ENCODE measurements at regions not wholly inside any gene's neighbourhood (a gene's known extent, or its start where the extent isn't known, plus 50 kb on each side); places are given as distances from the start of the nearest gene placed in this dataset.

DNA sequence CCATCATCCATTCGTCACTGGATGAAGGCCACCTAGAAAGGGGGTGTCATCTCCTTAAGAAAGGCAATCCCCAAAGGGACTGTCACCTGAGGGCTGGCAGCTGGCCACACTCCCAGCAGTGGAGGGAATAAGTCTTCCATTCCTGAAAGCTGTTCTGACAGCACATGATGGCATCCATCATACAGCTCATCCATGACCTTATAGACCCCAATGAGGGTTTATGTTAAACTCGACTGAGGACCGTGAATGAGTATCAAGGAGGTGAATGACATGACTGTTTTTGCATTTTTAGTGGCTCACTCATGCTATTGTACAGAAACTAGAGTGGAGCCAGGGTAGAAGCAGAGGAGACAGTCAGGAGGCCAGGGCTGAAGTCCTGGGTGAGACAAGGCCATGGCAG is 203.1 kb upstream of the CNR1 start:
- Histone ChIP-seq H3K9me3 (replicated peaks in 1 of 2; ENCODE audit: control insufficient read depth in 2 of 2, insufficient read depth in 1 of 2, low read depth in 1 of 2, low read length in 2 of 2) (no peaks in the 10 kb centered on the region), H2AFZ (ENCODE audit: low read length) (no peak overlapping the region), H2BK15ac (ENCODE audit: low read length) (no peak overlapping the region), H2BK12ac (ENCODE audit: low read length) (no peak overlapping the region), H2BK120ac (ENCODE audit: low read depth, low read length) (no peak overlapping the region), H3K36me3 (replicated peaks in 1 of 2; ENCODE audit: control insufficient read depth in 2 of 2, insufficient read depth in 2 of 2, low read length in 2 of 2) (no peaks in the 10 kb centered on the region), H3K4me2 (ENCODE audit: insufficient read depth, low read length, poor library complexity, severe bottlenecking) (no peak overlapping the region), H3K23ac (ENCODE audit: low read depth, low read length, poor library complexity) (no peak overlapping the region), H2AK5ac (ENCODE audit: low read depth, low read length) (no peak overlapping the region), H2BK5ac (ENCODE audit: low read length) (no peak overlapping the region), H4K8ac (ENCODE audit: low read depth, low read length) (no peak overlapping the region), H3K9ac (ENCODE audit: low read depth, low read length, poor library complexity) (no peak overlapping the region), H3K4me1 (ENCODE audit: control insufficient read depth in 2 of 2, insufficient read depth in 1 of 2, low read depth in 1 of 2, low read length in 2 of 2) (no peaks in the 10 kb centered on the region), H3K4ac (ENCODE audit: low read length) (no peak overlapping the region), H3K14ac (ENCODE audit: low read length) (no peak overlapping the region), H4K91ac (ENCODE audit: low read depth, low read length, poor library complexity) (no peak overlapping the region), H3K27me3 (ENCODE audit: control insufficient read depth in 3 of 3, insufficient read depth in 3 of 3, low read depth in 1 of 3, low read length in 3 of 3) (no peaks in the 10 kb centered on the region), H3K79me1 (ENCODE audit: low read depth, low read length) (no peaks in the 10 kb centered on the region), H3K18ac (ENCODE audit: low read length) (no peak overlapping the region), H3K4me3 (ENCODE audit: low read length in 2 of 2) (peak overlapping the region in 1 of 2 donors; percentile 37), H3K27ac (replicated peaks; ENCODE audit: low read length) (no peak overlapping the region)
- WGBS, 2 donors (ENCODE audit: extremely low coverage in 2 of 2, insufficient read length in 2 of 2, insufficient replicate concordance in 1 of 2), result no CpG with 5 or more reads among the region's 3 CpGs
- no peak for DNase-seq (ENCODE audit: low spot score)

DNA sequence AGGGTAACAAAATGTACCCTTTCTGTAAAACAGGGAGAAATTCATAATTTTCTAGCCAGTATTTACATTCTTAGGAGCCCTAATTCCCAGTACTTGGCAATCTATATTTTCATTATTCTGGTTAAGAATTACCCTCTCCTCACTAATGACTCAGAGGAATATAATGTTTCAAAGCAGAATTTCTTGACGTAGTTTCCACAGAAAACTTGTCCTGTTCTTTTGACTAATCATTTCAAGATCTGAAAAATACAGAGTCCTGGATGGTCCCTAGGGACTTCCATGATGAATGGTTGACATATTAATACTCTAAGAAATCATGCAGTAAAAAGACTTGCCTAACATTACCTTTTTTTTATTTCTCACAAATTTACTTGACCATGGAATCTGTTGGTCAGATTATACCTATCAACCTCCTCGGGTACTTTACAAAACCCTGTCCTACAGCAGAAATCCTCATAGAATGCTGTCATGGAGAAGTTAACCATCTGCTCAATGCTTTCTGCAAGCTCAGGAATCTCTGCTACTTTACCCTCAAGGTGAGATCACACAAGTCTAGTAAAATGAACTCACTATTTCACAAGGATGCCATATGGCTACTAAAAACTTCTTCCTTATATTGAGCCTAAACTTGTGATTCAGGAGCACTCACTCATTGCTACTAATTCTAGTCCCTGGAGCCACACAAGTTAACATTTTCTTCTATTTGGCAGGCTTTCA is 202.1 kb upstream of the CNR1 start:
- no peak overlapping the region for H3K4me2 ChIP-seq (ENCODE audit: insufficient read depth, low read length, poor library complexity, severe bottlenecking)
- no peak overlapping the region for H3K4me3 ChIP-seq (ENCODE audit: low read length in 2 of 2)
- no peak overlapping the region for H2BK12ac ChIP-seq (ENCODE audit: low read length)
- no peak overlapping the region for H2BK5ac ChIP-seq (ENCODE audit: low read length)
- H3K36me3 ChIP-seq (replicated peaks in 1 of 2; ENCODE audit: control insufficient read depth in 2 of 2, insufficient read depth in 2 of 2, low read length in 2 of 2), result no peaks in the 10 kb centered on the region
- H3K79me1 ChIP-seq (ENCODE audit: low read depth, low read length), result no peaks in the 10 kb centered on the region
- no peak overlapping the region for H3K27ac ChIP-seq (replicated peaks; ENCODE audit: low read length)
- H2AFZ ChIP-seq (ENCODE audit: low read length), result no peak overlapping the region
- no peak overlapping the region for H3K23ac ChIP-seq (ENCODE audit: low read depth, low read length, poor library complexity)
- no peak overlapping the region for H2BK120ac ChIP-seq (ENCODE audit: low read depth, low read length)
- no CpG with 5 or more reads among the region's 2 CpGs for WGBS, 2 donors (ENCODE audit: extremely low coverage in 2 of 2, insufficient read length in 2 of 2, insufficient replicate concordance in 1 of 2)
- H3K18ac ChIP-seq (ENCODE audit: low read length), result no peak overlapping the region
- no peak overlapping the region for H3K14ac ChIP-seq (ENCODE audit: low read length)
- H4K8ac ChIP-seq (ENCODE audit: low read depth, low read length), result no peak overlapping the region
- H3K9me3 ChIP-seq (replicated peaks in 1 of 2; ENCODE audit: control insufficient read depth in 2 of 2, insufficient read depth in 1 of 2, low read depth in 1 of 2, low read length in 2 of 2), result no peaks in the 10 kb centered on the region
- no peak overlapping the region for H4K91ac ChIP-seq (ENCODE audit: low read depth, low read length, poor library complexity)
- no peak overlapping the region for H3K9ac ChIP-seq (ENCODE audit: low read depth, low read length, poor library complexity)
- no peak overlapping the region for H3K4ac ChIP-seq (ENCODE audit: low read length)
- H2BK15ac ChIP-seq (ENCODE audit: low read length), result no peak overlapping the region
- DNase-seq (ENCODE audit: low spot score), result no peak
- no peak overlapping the region for H2AK5ac ChIP-seq (ENCODE audit: low read depth, low read length)
- no peaks in the 10 kb centered on the region for H3K27me3 ChIP-seq (ENCODE audit: control insufficient read depth in 3 of 3, insufficient read depth in 3 of 3, low read depth in 1 of 3, low read length in 3 of 3)
- H3K4me1 ChIP-seq (ENCODE audit: control insufficient read depth in 2 of 2, insufficient read depth in 1 of 2, low read depth in 1 of 2, low read length in 2 of 2), result no peaks in the 10 kb centered on the region

DNA sequence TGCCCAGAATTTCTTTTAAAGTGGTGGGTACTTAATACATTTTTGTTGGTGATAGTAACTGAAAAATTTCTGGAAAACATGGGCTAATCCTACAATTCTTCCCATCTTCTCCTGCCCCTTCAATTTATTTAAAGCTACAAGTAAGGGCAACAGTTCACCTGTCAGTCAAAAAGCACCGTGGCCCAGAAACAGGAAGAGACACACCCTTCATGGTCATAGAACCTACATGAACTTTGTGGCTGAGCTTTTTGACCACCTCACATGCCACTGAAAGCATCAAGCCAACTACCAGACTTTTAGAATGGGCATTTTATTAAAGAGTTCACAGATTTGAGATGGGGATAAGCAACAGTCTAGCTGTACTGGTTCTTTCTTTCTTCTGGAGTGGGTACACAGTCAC is 201.1 kb upstream of the CNR1 start:
- DNase-seq (ENCODE audit: low spot score), result no peak
- WGBS, 2 donors (ENCODE audit: extremely low coverage in 2 of 2, insufficient read length in 2 of 2, insufficient replicate concordance in 1 of 2), result no CpG with 5 or more reads among the region's 1 CpG
- H3K14ac ChIP-seq (ENCODE audit: low read length), result no peak overlapping the region
- H2BK12ac ChIP-seq (ENCODE audit: low read length), result no peak overlapping the region
- no peaks in the 10 kb centered on the region for H3K9me3 ChIP-seq (replicated peaks in 1 of 2; ENCODE audit: control insufficient read depth in 2 of 2, insufficient read depth in 1 of 2, low read depth in 1 of 2, low read length in 2 of 2)
- H3K36me3 ChIP-seq (replicated peaks in 1 of 2; ENCODE audit: control insufficient read depth in 2 of 2, insufficient read depth in 2 of 2, low read length in 2 of 2), result no peaks in the 10 kb centered on the region
- H3K79me1 ChIP-seq (ENCODE audit: low read depth, low read length), result no peaks in the 10 kb centered on the region
- no peak overlapping the region for H2AFZ ChIP-seq (ENCODE audit: low read length)
- H4K8ac ChIP-seq (ENCODE audit: low read depth, low read length), result no peak overlapping the region
- no peak overlapping the region for H3K4ac ChIP-seq (ENCODE audit: low read length)
- no peaks in the 10 kb centered on the region for H3K27me3 ChIP-seq (ENCODE audit: control insufficient read depth in 3 of 3, insufficient read depth in 3 of 3, low read depth in 1 of 3, low read length in 3 of 3)
- H3K27ac ChIP-seq (replicated peaks; ENCODE audit: low read length), result no peak overlapping the region
- no peak overlapping the region for H2AK5ac ChIP-seq (ENCODE audit: low read depth, low read length)
- H2BK5ac ChIP-seq (ENCODE audit: low read length), result no peak overlapping the region
- H3K9ac ChIP-seq (ENCODE audit: low read depth, low read length, poor library complexity), result no peak overlapping the region
- no peak overlapping the region for H3K4me2 ChIP-seq (ENCODE audit: insufficient read depth, low read length, poor library complexity, severe bottlenecking)
- H4K91ac ChIP-seq (ENCODE audit: low read depth, low read length, poor library complexity), result no peak overlapping the region
- no peak overlapping the region for H2BK120ac ChIP-seq (ENCODE audit: low read depth, low read length)
- no peak overlapping the region for H3K23ac ChIP-seq (ENCODE audit: low read depth, low read length, poor library complexity)
- H3K4me1 ChIP-seq (ENCODE audit: control insufficient read depth in 2 of 2, insufficient read depth in 1 of 2, low read depth in 1 of 2, low read length in 2 of 2), result no peaks in the 10 kb centered on the region
- H3K18ac ChIP-seq (ENCODE audit: low read length), result no peak overlapping the region
- no peak overlapping the region for H3K4me3 ChIP-seq (ENCODE audit: low read length in 2 of 2)
- no peak overlapping the region for H2BK15ac ChIP-seq (ENCODE audit: low read length)

- no CpG with 5 or more reads among the region's 2 CpGs for WGBS, 2 donors (ENCODE audit: extremely low coverage in 2 of 2, insufficient read length in 2 of 2, insufficient replicate concordance in 1 of 2)
These were observed 200.5 kb upstream of the CNR1 start for GRCh38 chr6:88366672-88367071.

More at GRCh38 chr6:88366672-88367071, 200.5 kb upstream of the CNR1 start:
- no peak overlapping the region for H2BK15ac ChIP-seq (ENCODE audit: low read length)
- no peak overlapping the region for H2BK120ac ChIP-seq (ENCODE audit: low read depth, low read length)
- H2AK5ac ChIP-seq (ENCODE audit: low read depth, low read length), result no peak overlapping the region
- no peak for DNase-seq (ENCODE audit: low spot score)
- H3K27ac ChIP-seq (replicated peaks; ENCODE audit: low read length), result no peak overlapping the region
- H2BK5ac ChIP-seq (ENCODE audit: low read length), result no peak overlapping the region
- no peak overlapping the region for H3K9ac ChIP-seq (ENCODE audit: low read depth, low read length, poor library complexity)
- H3K9me3 ChIP-seq (replicated peaks in 1 of 2; ENCODE audit: control insufficient read depth in 2 of 2, insufficient read depth in 1 of 2, low read depth in 1 of 2, low read length in 2 of 2), result no peaks in the 10 kb centered on the region
- H3K18ac ChIP-seq (ENCODE audit: low read length), result no peak overlapping the region
- H4K91ac ChIP-seq (ENCODE audit: low read depth, low read length, poor library complexity), result no peak overlapping the region
- no peak overlapping the region for H3K23ac ChIP-seq (ENCODE audit: low read depth, low read length, poor library complexity)
- no peak overlapping the region for H3K4me3 ChIP-seq (ENCODE audit: low read length in 2 of 2)
- H3K4ac ChIP-seq (ENCODE audit: low read length), result no peak overlapping the region
- H2BK12ac ChIP-seq (ENCODE audit: low read length), result no peak overlapping the region
- H4K8ac ChIP-seq (ENCODE audit: low read depth, low read length), result no peak overlapping the region
- H3K4me1 ChIP-seq (ENCODE audit: control insufficient read depth in 2 of 2, insufficient read depth in 1 of 2, low read depth in 1 of 2, low read length in 2 of 2), result no peaks in the 10 kb centered on the region
- H3K36me3 ChIP-seq (replicated peaks in 1 of 2; ENCODE audit: control insufficient read depth in 2 of 2, insufficient read depth in 2 of 2, low read length in 2 of 2), result no peaks in the 10 kb centered on the region
- no peaks in the 10 kb centered on the region for H3K79me1 ChIP-seq (ENCODE audit: low read depth, low read length)
- no peak overlapping the region for H3K4me2 ChIP-seq (ENCODE audit: insufficient read depth, low read length, poor library complexity, severe bottlenecking)
- no peak overlapping the region for H3K14ac ChIP-seq (ENCODE audit: low read length)
- no peaks in the 10 kb centered on the region for H3K27me3 ChIP-seq (ENCODE audit: control insufficient read depth in 3 of 3, insufficient read depth in 3 of 3, low read depth in 1 of 3, low read length in 3 of 3)
- no peak overlapping the region for H2AFZ ChIP-seq (ENCODE audit: low read length)
